Right lung (tissue), 2 donors: ENCODE measurements at regions not wholly inside any gene's neighbourhood (a gene's known extent, or its start where the extent isn't known, plus 50 kb on each side); places are given as distances from the start of the nearest gene placed in this dataset.

Experiments used
- DNase-seq, 2 donors: peaks; one replicate each; pipeline ENCODE4 v3.0.0-alpha.2; 2013

- DNase-seq = no peak
These were observed 115.7 kb upstream of the RALGAPA2 start for GRCh38 chr20:20827992-20828597.

GRCh38 chr20:20824924-20825584 lies 112.6 kb upstream of the RALGAPA2 start:
- DNase-seq = peak; percentile 46 to 66

GRCh38 chr20:20823476-20823881 lies 111.0 kb upstream of the RALGAPA2 start:
- DNase-seq = no peak

GRCh38 chr20:20821484-20822260 lies 109.2 kb upstream of the RALGAPA2 start:
- no peak for DNase-seq

GRCh38 chr20:20820785-20821483 lies 108.5 kb upstream of the RALGAPA2 start:
- DNase-seq = no peak

- DNase-seq = no peak
These were observed 107.7 kb upstream of the RALGAPA2 start for GRCh38 chr20:20820104-20820503.

- no peak for DNase-seq
These were observed 104.7 kb upstream of the RALGAPA2 start for GRCh38 chr20:20816969-20817755.

GRCh38 chr20:20815711-20816455 lies 103.4 kb upstream of the RALGAPA2 start:
- no peak for DNase-seq

- DNase-seq = no peak
These were observed 102.2 kb upstream of the RALGAPA2 start for GRCh38 chr20:20814685-20815084.

- DNase-seq = no peak
These were observed 99.7 kb upstream of the RALGAPA2 start for GRCh38 chr20:20812136-20812535.

- no peak for DNase-seq
These were observed 95.6 kb upstream of the RALGAPA2 start for GRCh38 chr20:20808016-20808415.

GRCh38 chr20:20806121-20807095 lies 94.0 kb upstream of the RALGAPA2 start:
- DNase-seq = no peak

- no peak for DNase-seq
These were observed 90.6 kb upstream of the RALGAPA2 start for GRCh38 chr20:20803011-20803410.

GRCh38 chr20:20802328-20802727 lies 89.9 kb upstream of the RALGAPA2 start:
- no peak for DNase-seq

- no peak for DNase-seq
These were observed 87.4 kb upstream of the RALGAPA2 start for GRCh38 chr20:20799716-20800312.

- DNase-seq = no peak
These were observed 85.3 kb upstream of the RALGAPA2 start for GRCh38 chr20:20797521-20798310.

GRCh38 chr20:20796766-20797440 lies 84.5 kb upstream of the RALGAPA2 start:
- DNase-seq = no peak

GRCh38 chr20:20795721-20796120 lies 83.3 kb upstream of the RALGAPA2 start:
- DNase-seq = no peak
